Colonic mucosa (tissue), 4 donors: ENCODE measurements at regions not wholly inside any gene's neighbourhood (a gene's known extent, or its start where the extent isn't known, plus 50 kb on each side); places are given as distances from the start of the nearest gene placed in this dataset.
A peak's percentile ranks its signal among the peaks of the same experiment; 100 is the strongest.

Source experiments
- DNase-seq: peaks from one replicate; pipeline ENCODE4 v3.0.0-alpha.2; 2020
- H3K27ac ChIP-seq: fragments of 200-600 bp; one replicate; pipeline ENCODE4 v1.8.0; 2021
- H3K27me3 ChIP-seq: fragments of 200-600 bp; one replicate; pipeline ENCODE4 v1.8.0; 2021
- H3K36me3 ChIP-seq: fragments of 200-600 bp; one replicate; pipeline ENCODE4 v1.8.0; 2021
- H3K4me1 ChIP-seq: fragments of 200-600 bp; one replicate; pipeline ENCODE4 v1.8.0; 2021; ENCODE audit warnings: mild to moderate bottlenecking
- H3K4me3 ChIP-seq: fragments of 200-600 bp; one replicate; pipeline ENCODE4 v1.8.0; 2021
- H3K9ac ChIP-seq, 2 donors: one replicate each; pipeline ENCODE4 v1.7.0; 2013; ENCODE audit warnings: control low read depth in 2 of 2, low read depth in 2 of 2, low read length in 2 of 2
- H3K9me3 ChIP-seq: fragments of 200-600 bp; one replicate; pipeline ENCODE4 v1.8.0; 2021
- CTCF ChIP-seq: fragments of 200-600 bp; IDR thresholded peaks from one replicate; pipeline ENCODE4 v1.8.0; 2022; ENCODE audit warnings: antibody characterized with exemption, mild to moderate bottlenecking
- intact Hi-C: fragments of 100-400 bp; cut with DNase I; formaldehyde crosslinking; loops from one replicate; pipeline ENCODE4 v1.14.1; 2022
- donor health status: healthy.
- donor health status: DM: no; HTN: no; CAD: no.
- donor health status: DM: no; HTN: no; CAD: no.

- no peak for DNase-seq
- no peaks in the 10 kb centered on the region for H3K9me3 ChIP-seq
- no peaks in the 10 kb centered on the region for H3K4me1 ChIP-seq
- intact Hi-C loops, result no loop called here
- H3K4me3 ChIP-seq, result no peak overlapping the region
- no peak overlapping the region for H3K27ac ChIP-seq
- no peak overlapping the region for H3K9ac ChIP-seq
- TF ChIP-seq CTCF, result no peak
- no peaks in the 10 kb centered on the region for H3K36me3 ChIP-seq
- H3K27me3 ChIP-seq, result no peaks in the 10 kb centered on the region
Measured at GRCh38 chr10:52631648-52632047, 140.9 kb downstream of the MBL2 start.

- Histone ChIP-seq H3K9me3 (no peaks in the 10 kb centered on the region), H3K4me1 (no peaks in the 10 kb centered on the region), H3K27me3 (no peaks in the 10 kb centered on the region), H3K9ac (no peak overlapping the region), H3K27ac (no peak overlapping the region), H3K4me3 (no peak overlapping the region), H3K36me3 (no peaks in the 10 kb centered on the region)
- no peak for DNase-seq
- no peak for TF ChIP-seq CTCF
- intact Hi-C loops, result no loop called here
Measured at GRCh38 chr10:52632591-52632990, 140.0 kb downstream of the MBL2 start.

- Histone ChIP-seq H3K36me3 (no peaks in the 10 kb centered on the region), H3K9ac (no peak overlapping the region), H3K27ac (no peak overlapping the region), H3K4me3 (no peak overlapping the region), H3K27me3 (no peaks in the 10 kb centered on the region), H3K9me3 (no peaks in the 10 kb centered on the region), H3K4me1 (no peaks in the 10 kb centered on the region)
- intact Hi-C loops, result no loop called here
- no peak for DNase-seq
- no peak for TF ChIP-seq CTCF
Measured at GRCh38 chr10:52633266-52633665, 139.3 kb downstream of the MBL2 start.

- Histone ChIP-seq H3K9ac (no peak overlapping the region), H3K36me3 (no peaks in the 10 kb centered on the region), H3K4me1 (no peaks in the 10 kb centered on the region), H3K4me3 (no peak overlapping the region), H3K27ac (no peak overlapping the region), H3K9me3 (no peaks in the 10 kb centered on the region), H3K27me3 (no peaks in the 10 kb centered on the region)
- intact Hi-C loops, result no loop called here
- TF ChIP-seq CTCF, result no peak
- DNase-seq, result no peak
Measured at GRCh38 chr10:52635651-52636050, 136.9 kb downstream of the MBL2 start.

GRCh38 chr10:52636874-52637273 is 135.7 kb downstream of the MBL2 start:
- no peak for TF ChIP-seq CTCF
- DNase-seq, result no peak
- H3K27me3 ChIP-seq, result no peaks in the 10 kb centered on the region
- no peak overlapping the region for H3K27ac ChIP-seq
- H3K4me3 ChIP-seq, result no peak overlapping the region
- intact Hi-C loops, result no loop called here
- no peaks in the 10 kb centered on the region for H3K4me1 ChIP-seq
- no peaks in the 10 kb centered on the region for H3K9me3 ChIP-seq
- no peaks in the 10 kb centered on the region for H3K36me3 ChIP-seq
- H3K9ac ChIP-seq, result no peak overlapping the region

GRCh38 chr10:52637592-52637991 is 135.0 kb downstream of the MBL2 start:
- H3K36me3 ChIP-seq, result no peaks in the 10 kb centered on the region
- no peaks in the 10 kb centered on the region for H3K4me1 ChIP-seq
- intact Hi-C loops, result no loop called here
- no peak overlapping the region for H3K27ac ChIP-seq
- no peak overlapping the region for H3K9ac ChIP-seq
- peak; percentile 69 for DNase-seq
- H3K4me3 ChIP-seq, result no peak overlapping the region
- no peak for TF ChIP-seq CTCF
- no peaks in the 10 kb centered on the region for H3K27me3 ChIP-seq
- no peaks in the 10 kb centered on the region for H3K9me3 ChIP-seq
